PC-9 (cell line): ENCODE measurements at regions not wholly inside any gene's neighbourhood (a gene's known extent, or its start where the extent isn't known, plus 50 kb on each side); places are given as distances from the start of the nearest gene placed in this dataset.

Experiments used
- BruUV-seq: library from RNA; stranded (reverse); fragments of 400-500 nt; replicated peaks from 2 replicates; lab custom pipeline; 2021; lab: Mats Ljungman, UMichigan
- CTCF ChIA-PET: fragments of 300-600 bp; sonication (Branson Sonifier 250); formaldehyde crosslinking; loops from one replicate; lab custom pipeline; 2022; ENCODE audit warnings: antibody characterized with exemption; lab: Charles Lee
- POLR2A ChIA-PET: fragments of 300-600 bp; sonication (Branson Sonifier 250); formaldehyde crosslinking; loops from one replicate; lab custom pipeline; 2022; ENCODE audit warnings: antibody characterized with exemption; ENCODE audit not compliant: unreplicated experiment; lab: Charles Lee
- DNase-seq, 2 experiments: peaks; one replicate each; pipeline versions ENCODE4 v3.0.0 to v3.0.0-alpha.2; 2015 to 2022; ENCODE audit warnings: mixed read lengths in 1 of 2
- H2AFZ ChIP-seq: fragments of 200-600 bp; sonication (generic); 2 replicates; pipeline ENCODE4 v1.8.1; 2017; ENCODE audit warnings: antibody characterized with exemption
- H3F3A ChIP-seq: fragments of 200-600 bp; sonication (generic); 2 replicates; pipeline ENCODE4 v1.8.1; 2017; ENCODE audit warnings: antibody characterized with exemption, mild to moderate bottlenecking, low read depth; ENCODE audit not compliant: insufficient read depth
- H3K27ac ChIP-seq: fragments of 200-600 bp; sonication (generic); 2 replicates; pipeline ENCODE4 v1.6.1; 2016; ENCODE audit warnings: mixed run types
- H3K27me3 ChIP-seq: fragments of 200-600 bp; sonication (generic); 2 replicates; pipeline ENCODE4 v1.6.1; 2016; ENCODE audit warnings: low read depth, mixed run types; ENCODE audit not compliant: insufficient read depth
- H3K36me3 ChIP-seq: fragments of 200-600 bp; sonication (generic); 2 replicates; pipeline ENCODE4 v1.6.1; 2016; ENCODE audit warnings: low read depth, mixed run types
- H3K4me1 ChIP-seq: fragments of 200-600 bp; sonication (generic); replicated peaks from 2 replicates; pipeline ENCODE4 v1.6.1; 2016; ENCODE audit warnings: mixed run types; ENCODE audit not compliant: insufficient read depth
- H3K4me2 ChIP-seq: fragments of 200-600 bp; sonication (generic); 2 replicates; pipeline ENCODE4 v1.6.1; 2017; ENCODE audit warnings: mixed run types
- H3K4me3 ChIP-seq: fragments of 200-600 bp; sonication (generic); 2 replicates; pipeline ENCODE4 v1.6.1; 2016; ENCODE audit warnings: mixed run types
- H3K79me2 ChIP-seq: fragments of 200-600 bp; sonication (generic); 2 replicates; pipeline ENCODE4 v1.6.1; 2017; ENCODE audit warnings: low read depth, mixed run types
- H3K9me2 ChIP-seq: fragments of 200-600 bp; sonication (generic); 2 replicates; pipeline ENCODE4 v1.8.1; 2017; ENCODE audit warnings: mild to moderate bottlenecking; ENCODE audit not compliant: insufficient read depth
- H3K9me3 ChIP-seq: fragments of 200-600 bp; sonication (generic); 2 replicates; pipeline ENCODE4 v1.8.1; 2016; ENCODE audit warnings: low read depth; ENCODE audit not compliant: insufficient read depth
- H4K20me1 ChIP-seq: fragments of 200-600 bp; sonication (generic); 2 replicates; pipeline ENCODE4 v1.8.1; 2017; ENCODE audit not compliant: insufficient read depth
- EZH2 ChIP-seq: fragments of 200-600 bp; sonication (generic); IDR thresholded peaks from 2 replicates; pipeline ENCODE4 v1.8.0; 2017; ENCODE audit warnings: antibody characterized with exemption, low read depth
- intact Hi-C: fragments of 100-400 bp; cut with micrococcal nuclease; formaldehyde crosslinking; loops from one replicate; pipeline ENCODE4 v1.10.0; 2022; ENCODE audit not compliant: unreplicated experiment
- TF ChIP-seq, protein P1 (sequence below): fragments of 200-600 bp; sonication (generic); conservative IDR thresholded peaks from 2 replicates; pipeline ENCODE4 v1.6.1; 2017; ENCODE audit warnings: mixed run types, antibody characterized with exemption, mild to moderate bottlenecking, moderate library complexity

DNA sequence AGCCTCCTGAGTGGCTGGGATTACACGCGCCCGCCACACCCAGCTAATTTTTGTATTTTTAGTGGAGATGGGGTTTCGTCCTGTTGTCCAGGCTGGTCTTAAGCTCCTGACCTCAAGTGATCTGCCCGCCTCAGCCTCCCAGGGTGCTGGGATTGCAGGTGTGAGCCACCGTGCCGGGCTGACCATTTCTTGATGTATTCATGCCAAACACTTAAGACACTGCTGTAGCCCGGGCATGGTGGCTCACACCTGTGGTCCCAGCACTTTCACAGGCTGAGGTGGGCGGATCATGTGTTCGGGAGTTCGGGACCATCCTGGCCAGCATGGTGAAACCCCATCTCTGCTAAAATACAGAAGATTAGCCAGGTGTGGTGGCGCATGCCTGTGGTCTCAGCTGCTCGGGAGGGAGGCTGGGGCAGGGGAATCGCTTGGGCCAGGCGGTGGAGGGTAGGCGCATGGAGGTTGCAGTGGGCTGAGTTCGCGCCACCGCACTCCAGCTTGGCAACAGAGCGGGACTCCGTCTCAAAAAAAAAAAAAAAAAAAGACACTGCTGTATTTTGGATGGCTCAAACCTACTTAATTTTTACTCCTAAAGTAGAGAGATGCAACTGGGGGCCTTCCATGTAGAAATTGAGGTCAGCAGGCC is 140.8 kb downstream of the NUP35 start:
- Histone ChIP-seq H2AFZ (no peak overlapping the region), H3K36me3 (no peaks in the 10 kb centered on the region), H3K9me2 (no peaks in the 10 kb centered on the region), H3F3A (no peaks in the 10 kb centered on the region), H3K79me2 (no peaks in the 10 kb centered on the region), H3K9me3 (0 out of 2 replicates have a peak, but pooled peaks cover 6% of the 10 kb centered on the region), H4K20me1 (no peaks in the 10 kb centered on the region), H3K27ac (no peak overlapping the region), H3K27me3 (no peaks in the 10 kb centered on the region), H3K4me1 (no peaks in the 10 kb centered on the region), H3K4me2 (no peak overlapping the region), H3K4me3 (no peak overlapping the region)
- DNase-seq: no peak
- CTCF ChIA-PET: no interaction called here
- TF ChIP-seq, protein P1, sequence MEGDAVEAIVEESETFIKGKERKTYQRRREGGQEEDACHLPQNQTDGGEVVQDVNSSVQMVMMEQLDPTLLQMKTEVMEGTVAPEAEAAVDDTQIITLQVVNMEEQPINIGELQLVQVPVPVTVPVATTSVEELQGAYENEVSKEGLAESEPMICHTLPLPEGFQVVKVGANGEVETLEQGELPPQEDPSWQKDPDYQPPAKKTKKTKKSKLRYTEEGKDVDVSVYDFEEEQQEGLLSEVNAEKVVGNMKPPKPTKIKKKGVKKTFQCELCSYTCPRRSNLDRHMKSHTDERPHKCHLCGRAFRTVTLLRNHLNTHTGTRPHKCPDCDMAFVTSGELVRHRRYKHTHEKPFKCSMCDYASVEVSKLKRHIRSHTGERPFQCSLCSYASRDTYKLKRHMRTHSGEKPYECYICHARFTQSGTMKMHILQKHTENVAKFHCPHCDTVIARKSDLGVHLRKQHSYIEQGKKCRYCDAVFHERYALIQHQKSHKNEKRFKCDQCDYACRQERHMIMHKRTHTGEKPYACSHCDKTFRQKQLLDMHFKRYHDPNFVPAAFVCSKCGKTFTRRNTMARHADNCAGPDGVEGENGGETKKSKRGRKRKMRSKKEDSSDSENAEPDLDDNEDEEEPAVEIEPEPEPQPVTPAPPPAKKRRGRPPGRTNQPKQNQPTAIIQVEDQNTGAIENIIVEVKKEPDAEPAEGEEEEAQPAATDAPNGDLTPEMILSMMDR: no peak
- TF ChIP-seq EZH2: no peak
- no TSS peak for BruUV-seq
- POLR2A ChIA-PET: no interaction called here
- intact Hi-C loops: no loop called here

GRCh38 chr2:183267148-183267827 is 143.0 kb downstream of the NUP35 start:
- Histone ChIP-seq H3K27me3 (no peaks in the 10 kb centered on the region), H2AFZ (no peak overlapping the region), H3K9me2 (no peaks in the 10 kb centered on the region), H4K20me1 (no peaks in the 10 kb centered on the region), H3K4me3 (no peak overlapping the region), H3K4me2 (no peak overlapping the region), H3K9me3 (0 out of 2 replicates have a peak, but pooled peaks cover 6% of the 10 kb centered on the region), H3K4me1 (no peaks in the 10 kb centered on the region), H3K27ac (no peak overlapping the region), H3F3A (no peaks in the 10 kb centered on the region), H3K79me2 (no peaks in the 10 kb centered on the region), H3K36me3 (no peaks in the 10 kb centered on the region)
- intact Hi-C loops: no loop called here
- no TSS peak for BruUV-seq
- DNase-seq: no peak
- ChIA-PET POLR2A (no interaction called here), CTCF (no interaction called here)
- TF ChIP-seq, protein P1: no peak
- TF ChIP-seq EZH2: no peak

DNA sequence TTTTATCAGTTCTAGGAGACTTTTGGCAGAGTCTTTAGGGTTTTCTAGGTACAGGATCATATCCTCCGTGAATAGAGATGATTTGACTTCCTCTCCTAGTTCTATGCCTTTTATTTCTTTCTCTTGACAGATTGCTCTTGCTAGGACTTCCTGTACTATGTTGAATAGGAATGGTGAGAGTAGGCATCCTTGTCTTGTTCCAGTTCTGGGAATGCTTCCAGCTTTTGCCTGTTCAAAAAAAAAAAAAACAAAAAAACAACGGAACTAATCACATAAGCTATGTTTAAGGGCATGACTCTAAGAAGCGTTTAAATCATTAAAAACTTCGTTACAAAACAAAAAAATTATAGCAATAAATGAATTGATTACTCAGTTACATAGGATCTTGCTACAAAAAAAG is 145.7 kb downstream of the NUP35 start:
- Histone ChIP-seq H3K27me3 (no peaks in the 10 kb centered on the region), H3K9me3 (no peaks in the 10 kb centered on the region), H3K4me3 (no peak overlapping the region), H3K27ac (no peak overlapping the region), H3K4me1 (no peaks in the 10 kb centered on the region), H3K36me3 (no peaks in the 10 kb centered on the region), H3K4me2 (no peak overlapping the region), H3F3A (no peaks in the 10 kb centered on the region), H3K79me2 (no peaks in the 10 kb centered on the region), H3K9me2 (no peaks in the 10 kb centered on the region), H4K20me1 (no peaks in the 10 kb centered on the region), H2AFZ (no peak overlapping the region)
- TF ChIP-seq, protein P1: no peak
- TF ChIP-seq EZH2: no peak
- ChIA-PET CTCF (interaction anchor here (0.6 kb wide), 1 partner anchor 641 kb away, joined by 3 read pairs; no protein-coding TSS in a partner anchor), POLR2A (no interaction called here)
- intact Hi-C loops: no loop called here
- no peak for DNase-seq
- BruUV-seq: no TSS peak
